ENCODE measurements at regions not wholly inside any gene's neighbourhood (a gene's known extent, or its start where the extent isn't known, plus 50 kb on each side); places are given as distances from the start of the nearest gene placed in this dataset.

DNA sequence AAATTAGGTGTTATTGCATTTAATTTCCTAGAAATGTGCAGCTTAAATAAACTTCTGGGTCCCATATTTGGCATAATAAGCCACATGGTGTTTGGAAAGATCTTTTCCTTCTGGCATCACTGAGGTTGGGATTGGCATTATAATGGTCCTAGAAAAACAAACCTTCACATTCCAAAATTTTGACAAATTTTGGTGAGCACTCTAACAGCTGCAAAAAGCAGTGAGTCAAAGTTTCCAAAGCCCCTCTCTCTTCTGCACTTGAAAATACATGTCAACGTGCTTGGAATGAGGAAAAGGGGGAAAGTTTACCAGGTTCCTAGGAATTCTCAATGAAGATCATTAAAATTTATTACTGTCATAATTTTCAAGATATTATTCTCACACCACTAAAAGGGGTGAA, 77.8 kb upstream of the STK17B start:
- DNase-seq (ENCODE audit: low read depth), result no peak

DNA sequence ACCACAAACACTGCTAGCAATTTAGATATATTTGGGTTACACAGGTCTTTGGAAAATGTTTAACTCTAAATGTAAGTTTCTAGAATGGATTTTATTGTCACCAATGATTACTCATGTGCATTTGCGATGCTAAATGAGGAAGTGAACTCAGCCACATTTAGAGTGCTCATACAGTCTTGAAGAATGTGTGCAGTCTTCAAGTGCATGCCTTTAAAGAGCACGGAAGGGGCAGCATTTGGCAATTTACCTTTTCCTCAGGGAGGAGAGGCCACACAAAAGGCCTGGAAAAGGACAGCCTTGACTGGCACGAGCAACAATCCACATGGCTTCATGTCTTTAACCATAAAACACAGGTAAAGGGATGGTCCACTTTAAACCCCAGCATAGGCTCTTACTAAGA, 78.5 kb upstream of the STK17B start:
- no peak for DNase-seq (ENCODE audit: low read depth)

GRCh38 chr2:196251132-196251531, 79.8 kb upstream of the STK17B start:
- no peak for DNase-seq (ENCODE audit: low read depth)

DNA sequence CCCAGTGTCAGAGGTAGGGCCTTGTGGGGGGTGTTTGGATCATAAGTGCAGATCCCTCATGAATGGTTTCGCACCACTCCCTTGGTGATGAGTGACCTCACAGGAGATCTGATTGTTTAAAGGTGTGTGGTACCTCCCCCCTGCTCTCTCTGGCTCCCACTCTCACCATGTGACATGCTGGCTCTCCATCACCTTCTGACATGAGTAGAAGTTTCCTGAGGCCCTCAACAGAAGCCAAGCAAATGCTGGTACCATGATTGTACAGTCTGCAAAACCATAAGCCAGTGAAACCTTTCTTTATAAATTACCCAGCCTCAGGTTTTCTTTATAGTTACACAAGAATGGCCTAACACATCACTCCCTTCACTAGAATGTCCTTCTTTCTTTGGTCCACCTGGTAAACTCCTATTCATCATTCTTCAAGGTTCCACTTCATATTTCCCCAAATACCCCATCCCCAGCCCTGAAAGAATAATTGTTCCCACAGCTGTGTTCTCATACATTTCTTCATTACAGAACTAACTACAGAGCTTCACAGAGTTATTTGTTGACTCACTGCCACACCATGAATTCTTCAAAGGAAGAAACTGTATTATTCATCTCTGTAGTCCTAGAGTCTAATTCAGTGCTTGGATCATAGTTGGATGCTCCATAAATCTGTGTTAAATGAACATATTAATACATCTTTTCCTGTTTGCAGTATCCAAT, 81.2 kb upstream of the STK17B start:
- DNase-seq (ENCODE audit: low read depth), result no peak

DNA sequence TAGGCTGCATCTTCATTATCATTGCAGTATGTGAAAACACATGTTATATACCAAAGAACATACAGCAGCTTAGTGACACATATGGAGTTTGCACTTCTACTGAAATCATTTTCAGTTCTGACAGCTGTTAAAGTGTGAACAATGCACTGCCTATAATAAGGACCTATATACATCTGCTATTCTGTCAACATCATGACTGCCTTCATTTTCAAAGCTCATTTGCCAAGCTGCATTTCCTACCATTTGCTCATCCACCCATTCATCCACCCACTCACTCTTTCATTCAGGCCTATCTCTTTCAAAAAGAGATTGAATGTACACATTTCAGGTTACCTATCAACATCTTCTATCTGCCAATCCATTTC, 81.7 kb upstream of the STK17B start:
- no peak for DNase-seq (ENCODE audit: low read depth)

DNA sequence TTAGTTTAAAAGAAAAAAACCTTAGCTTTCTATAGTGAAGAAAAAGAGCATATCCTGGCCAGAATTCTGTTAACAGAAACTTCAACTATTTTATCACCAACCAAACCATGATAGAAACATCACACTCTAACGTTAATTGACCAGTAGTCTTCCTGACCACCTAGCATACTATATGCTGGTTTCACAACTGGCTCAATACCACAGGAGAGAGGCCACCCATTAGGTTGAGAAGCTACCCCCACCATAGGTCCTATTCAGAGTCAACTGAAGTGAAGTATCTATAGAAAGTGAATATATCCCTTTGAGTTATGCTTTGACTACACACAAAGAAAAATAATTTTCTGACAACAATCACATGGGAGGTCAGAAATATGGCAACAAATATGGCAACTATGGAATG, 85.2 kb upstream of the STK17B start:
- DNase-seq (ENCODE audit: low read depth), result no peak

- DNase-seq (ENCODE audit: low read depth), result no peak
Observed at GRCh38 chr2:196257086-196257485, 85.7 kb upstream of the STK17B start.

- no peak for DNase-seq (ENCODE audit: low read depth)
Observed at GRCh38 chr2:196258407-196258806, 87.0 kb upstream of the STK17B start.

DNA sequence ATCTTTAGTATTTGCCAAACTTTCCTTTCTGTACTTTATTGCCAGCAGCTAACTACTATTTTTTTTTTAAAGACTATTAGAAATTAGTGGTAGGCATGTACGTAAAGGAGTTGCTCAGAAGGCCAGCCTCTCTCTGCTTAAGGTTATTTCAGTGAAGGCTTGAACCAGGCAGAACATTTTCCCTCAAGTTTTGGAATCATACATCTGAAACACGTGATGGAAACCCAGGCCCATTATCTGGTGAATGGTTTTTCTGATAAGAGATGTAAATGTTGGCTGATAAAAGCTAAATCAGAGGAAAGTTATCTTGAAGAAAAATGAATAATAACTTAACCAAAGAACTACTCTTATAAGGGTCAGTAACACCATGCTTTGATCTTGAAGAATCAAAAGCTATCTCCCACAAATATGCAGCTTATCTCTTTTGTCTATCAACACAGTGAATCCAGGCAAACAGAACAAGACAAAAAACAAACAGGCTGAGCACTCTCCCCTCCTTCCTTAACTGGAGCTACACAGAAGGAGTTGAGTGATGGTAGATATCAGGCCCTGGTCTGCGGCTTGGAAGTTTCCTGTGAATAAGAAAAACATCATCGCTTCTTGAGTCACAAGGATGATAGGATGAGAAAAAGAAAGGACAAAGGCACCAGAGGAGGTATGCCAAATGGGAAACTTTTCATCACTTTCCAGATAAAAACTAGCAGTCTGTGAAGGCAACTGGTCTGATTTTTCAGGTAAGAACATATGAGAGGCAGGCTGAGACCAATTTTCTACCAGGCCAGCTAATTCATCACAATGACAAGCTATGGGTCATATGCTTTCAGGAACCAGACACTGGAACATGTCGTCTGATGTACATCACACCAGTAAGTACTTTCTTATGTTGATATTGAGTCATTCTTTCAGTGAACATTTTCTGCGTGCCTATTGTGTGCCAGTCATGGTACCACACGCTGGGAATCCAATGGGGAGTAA, 88.4 kb upstream of the STK17B start:
- DNase-seq (ENCODE audit: low read depth), result no peak

DNA sequence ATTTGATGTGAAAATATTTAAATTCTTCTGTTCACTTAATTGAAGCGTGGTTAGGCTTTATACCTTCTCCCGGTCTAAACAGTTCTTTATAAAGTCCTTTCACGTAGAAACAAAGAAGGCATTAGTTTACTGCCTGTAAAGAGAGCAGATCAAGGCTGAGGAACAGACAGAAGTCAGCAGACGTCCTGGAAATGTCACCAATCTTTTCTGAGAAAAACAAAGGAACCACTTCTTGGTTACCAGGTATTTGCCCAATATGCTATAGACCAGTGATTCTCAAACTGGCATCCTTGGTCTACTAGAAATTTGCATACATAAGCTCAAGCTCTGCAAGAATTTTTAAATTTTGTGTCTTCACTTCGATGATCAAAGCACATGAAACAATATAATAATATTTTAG, 89.2 kb upstream of the STK17B start:
- DNase-seq (ENCODE audit: low read depth), result no peak

- no peak for DNase-seq (ENCODE audit: low read depth)
Observed at GRCh38 chr2:196262606-196263005, 91.2 kb upstream of the STK17B start.

- no peak for DNase-seq (ENCODE audit: low read depth)
Observed at GRCh38 chr2:196263181-196263747, 91.9 kb upstream of the STK17B start.

DNA sequence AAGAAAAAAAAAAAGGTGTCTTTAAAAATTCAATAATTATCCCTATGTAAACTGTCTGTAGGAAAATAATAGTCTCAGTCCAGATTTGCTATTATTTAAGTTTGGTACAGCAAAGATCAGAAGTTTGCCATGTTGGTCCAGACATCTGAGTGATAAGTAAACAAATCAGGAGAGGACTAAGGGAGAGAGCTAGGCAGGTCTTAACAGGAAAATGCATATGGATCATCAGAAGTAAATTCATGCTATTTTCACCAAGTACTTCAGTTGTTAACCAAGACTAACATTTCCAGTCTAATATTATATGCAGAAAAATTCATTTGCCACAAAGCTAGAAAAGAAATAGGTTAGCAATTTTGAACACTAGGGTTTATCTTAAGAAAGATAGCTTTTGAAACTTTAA, 95.0 kb upstream of the STK17B start:
- no peak for DNase-seq (ENCODE audit: low read depth)

DNA sequence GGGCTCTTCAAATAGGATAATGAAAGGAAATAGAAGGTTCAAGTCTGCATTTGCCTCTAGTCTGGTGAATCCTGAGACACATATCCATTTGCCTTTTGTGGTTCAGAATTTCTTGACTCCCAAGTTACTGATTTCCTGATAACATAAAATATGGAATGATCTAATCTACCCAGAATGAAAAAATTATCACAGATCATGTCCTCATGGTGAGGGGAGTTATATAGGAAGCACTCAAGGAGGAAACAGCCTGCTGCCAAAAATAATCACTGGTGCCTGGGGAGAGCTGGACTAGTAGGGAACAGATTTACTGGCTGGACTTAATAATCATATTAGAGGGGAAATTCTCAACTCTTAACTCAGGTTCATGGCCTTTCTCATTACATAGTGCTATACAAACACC, 95.5 kb upstream of the STK17B start:
- no peak for DNase-seq (ENCODE audit: low read depth)

- no peak for DNase-seq (ENCODE audit: low read depth)
Observed at GRCh38 chr2:196268025-196268424, 96.6 kb upstream of the STK17B start.

GRCh38 chr2:196268538-196269338, 97.4 kb upstream of the STK17B start:
- DNase-seq (ENCODE audit: low read depth), result no peak

DNA sequence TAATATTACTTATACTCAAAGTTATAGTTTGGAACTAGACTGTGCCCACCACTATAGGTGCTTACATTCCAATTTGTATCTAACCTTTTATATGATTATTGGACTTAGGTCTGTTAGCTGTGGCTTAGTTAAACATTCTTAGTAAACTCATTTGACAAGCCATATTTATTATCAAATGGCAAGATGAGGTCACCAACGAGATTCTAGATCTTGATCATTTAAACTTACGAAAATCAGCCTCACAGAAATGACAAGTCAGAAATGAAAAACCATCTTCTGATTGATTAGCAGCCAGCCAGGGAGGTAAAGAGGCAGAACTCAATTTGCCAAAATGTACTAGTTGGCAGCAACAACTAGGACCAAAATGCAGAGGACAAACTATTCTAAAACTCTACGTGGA, 100.4 kb upstream of the STK17B start:
- no peak for DNase-seq (ENCODE audit: low read depth)

DNA sequence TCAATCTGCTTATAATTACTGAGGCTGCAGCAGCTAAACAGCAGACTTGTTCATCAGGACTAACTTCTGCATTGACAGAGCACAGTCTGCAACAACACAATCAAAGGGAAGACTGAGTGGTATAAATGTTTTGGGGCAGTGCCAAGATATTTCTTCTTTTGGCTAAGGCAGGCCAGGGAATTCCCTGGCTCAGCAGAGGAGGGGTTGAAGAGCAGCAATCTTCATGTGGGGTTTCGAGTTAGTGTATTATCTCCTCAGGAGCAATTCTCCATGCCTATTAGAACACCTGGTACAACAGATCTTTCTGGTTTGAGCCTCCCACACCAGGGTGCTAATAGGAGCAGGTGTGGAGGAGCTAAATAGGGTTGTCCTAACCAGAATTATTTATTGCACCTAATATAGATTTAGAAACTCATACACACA, 103.0 kb upstream of the STK17B start:
- no peak for DNase-seq (ENCODE audit: low read depth)

- no peak for DNase-seq (ENCODE audit: low read depth)
Observed at GRCh38 chr2:196275646-196276352, 104.4 kb upstream of the STK17B start.

- DNase-seq (ENCODE audit: low read depth), result no peak
Observed at GRCh38 chr2:196276421-196276820, 105.0 kb upstream of the STK17B start.

- no peak for DNase-seq (ENCODE audit: low read depth)
Observed at GRCh38 chr2:196277002-196277401, 105.6 kb upstream of the STK17B start.

- peak; percentile 52 for DNase-seq (ENCODE audit: low read depth)
Observed at GRCh38 chr2:196278491-196278911, 107.1 kb upstream of the STK17B start.
